H9 (cell line): ENCODE measurements at regions not wholly inside any gene's neighbourhood (a gene's known extent, or its start where the extent isn't known, plus 50 kb on each side); places are given as distances from the start of the nearest gene placed in this dataset.
A peak's percentile ranks its signal among the peaks of the same experiment; 100 is the strongest.
"Not testable (repeated sequence)": the region's sequence is repeated elsewhere in the genome, so short reads cannot be mapped to it uniquely, and the experiment has no call there.

Source experiments
- DNase-seq: peaks from one replicate; pipeline ENCODE4 v3.0.0-alpha.2; 2017
- H2AFZ ChIP-seq: one replicate; pipeline ENCODE4 v1.6.1; 2013; ENCODE audit warnings: mild to moderate bottlenecking, low read length, control low read depth, moderate library complexity
- H2AK5ac ChIP-seq: 2 replicates; pipeline ENCODE4 v1.6.1; 2013; ENCODE audit warnings: low read length, control low read depth, mixed read lengths; ENCODE audit not compliant: insufficient read length
- H2BK120ac ChIP-seq: one replicate; pipeline ENCODE4 v1.6.1; 2013; ENCODE audit warnings: low read depth, mild to moderate bottlenecking, low read length, control low read depth, inconsistent platforms; ENCODE audit not compliant: poor library complexity, severe bottlenecking
- H2BK12ac ChIP-seq: 2 replicates; pipeline ENCODE4 v1.6.1; 2013; ENCODE audit warnings: low read length, control low read depth, mixed read lengths, low read depth; ENCODE audit not compliant: insufficient read length
- H2BK15ac ChIP-seq: 2 replicates; pipeline ENCODE4 v1.6.1; 2013; ENCODE audit warnings: low read depth, low read length, control low read depth
- H2BK20ac ChIP-seq: one replicate; pipeline ENCODE4 v1.6.1; 2013; ENCODE audit warnings: low read depth, mild to moderate bottlenecking, low read length, control low read depth, inconsistent platforms; ENCODE audit not compliant: poor library complexity, severe bottlenecking
- H2BK5ac ChIP-seq: 2 replicates; pipeline ENCODE4 v1.6.1; 2013; ENCODE audit warnings: low read length, control low read depth, mixed read lengths; ENCODE audit not compliant: insufficient read length
- H3K14ac ChIP-seq: 2 replicates; pipeline ENCODE4 v1.6.1; 2013; ENCODE audit warnings: low read length, control low read depth; ENCODE audit not compliant: insufficient read depth
- H3K18ac ChIP-seq: 2 replicates; pipeline ENCODE4 v1.6.1; 2013; ENCODE audit warnings: low read depth, mild to moderate bottlenecking, mixed read lengths, low read length, control low read depth; ENCODE audit not compliant: insufficient read length
- H3K23ac ChIP-seq: 2 replicates; pipeline ENCODE4 v1.6.1; 2013; ENCODE audit warnings: low read length, control low read depth, mixed read lengths, low read depth; ENCODE audit not compliant: insufficient read length
- H3K23me2 ChIP-seq: 2 replicates; pipeline ENCODE4 v1.6.1; 2013; ENCODE audit warnings: low read depth, mild to moderate bottlenecking, mixed read lengths, low read length, control low read depth; ENCODE audit not compliant: insufficient read length, poor library complexity, severe bottlenecking
- H3K27ac ChIP-seq: 2 replicates; pipeline ENCODE4 v1.5.1; 2013; ENCODE audit warnings: low read length, control low read depth, mixed read lengths, low read depth; ENCODE audit not compliant: insufficient read length
- H3K27me3 ChIP-seq: 2 replicates; pipeline ENCODE4 v1.6.1; 2013; ENCODE audit warnings: low read length, control low read depth, inconsistent platforms; ENCODE audit not compliant: insufficient read depth
- H3K4ac ChIP-seq: 2 replicates; pipeline ENCODE4 v1.6.1; 2013; ENCODE audit warnings: low read depth, mild to moderate bottlenecking, control low read depth, inconsistent platforms, low read length, moderate library complexity
- H3K4me1 ChIP-seq: 2 replicates; pipeline ENCODE4 v1.6.1; 2013; ENCODE audit warnings: low read length, control low read depth, inconsistent platforms; ENCODE audit not compliant: insufficient read depth
- H3K4me2 ChIP-seq: 2 replicates; pipeline ENCODE4 v1.6.1; 2013; ENCODE audit warnings: low read length, control low read depth, mixed read lengths; ENCODE audit not compliant: insufficient read length, insufficient read depth
- H3K56ac ChIP-seq: 2 replicates; pipeline ENCODE4 v1.6.1; 2013; ENCODE audit warnings: low read depth, mild to moderate bottlenecking, mixed read lengths, low read length, control low read depth; ENCODE audit not compliant: insufficient read length
- H3K79me1 ChIP-seq: 2 replicates; pipeline ENCODE4 v1.6.1; 2013; ENCODE audit warnings: low read depth, mild to moderate bottlenecking, moderate library complexity, low read length, control low read depth, inconsistent platforms; ENCODE audit not compliant: insufficient read depth, poor library complexity, severe bottlenecking
- H3K79me2 ChIP-seq: 2 replicates; pipeline ENCODE4 v1.6.1; 2013; ENCODE audit warnings: low read length, control low read depth, inconsistent platforms; ENCODE audit not compliant: insufficient read depth
- H3K9ac ChIP-seq: 2 replicates; pipeline ENCODE4 v1.6.1; 2013; ENCODE audit warnings: low read length, control low read depth, mixed read lengths; ENCODE audit not compliant: insufficient read length; ENCODE audit errors: extremely low read depth
- H3K9me3 ChIP-seq: one replicate; pipeline ENCODE4 v1.6.1; 2013; ENCODE audit warnings: low read depth, low read length, inconsistent platforms; ENCODE audit not compliant: control insufficient read depth
- H3T11ph ChIP-seq: one replicate; pipeline ENCODE4 v1.6.1; 2013; ENCODE audit warnings: mild to moderate bottlenecking, low read length, control low read depth, inconsistent platforms
- H4K20me1 ChIP-seq: one replicate; pipeline ENCODE4 v1.6.1; 2013; ENCODE audit not compliant: control insufficient read depth, insufficient read length, insufficient read depth
- H4K5ac ChIP-seq: 2 replicates; pipeline ENCODE4 v1.6.1; 2013; ENCODE audit warnings: low read depth, mild to moderate bottlenecking, mixed read lengths, low read length, control low read depth; ENCODE audit not compliant: insufficient read length
- H4K8ac ChIP-seq: replicated peaks from 2 replicates; pipeline ENCODE4 v1.6.1; 2013; ENCODE audit warnings: low read length, control low read depth, mixed read lengths, low read depth; ENCODE audit not compliant: insufficient read length
- H4K91ac ChIP-seq: 2 replicates; pipeline ENCODE4 v1.6.1; 2013; ENCODE audit warnings: low read depth, mild to moderate bottlenecking, moderate library complexity, mixed read lengths, low read length, control low read depth; ENCODE audit not compliant: insufficient read length
- H3K27ac Mint-ChIP-seq, 3 experiments: 2 replicates in 2 of 3; 3 replicates in 1 of 3; pipeline ENCODE4 v1.8.0; 2020 to 2021; ENCODE audit warnings: mixed read lengths in 3 of 3, mild to moderate bottlenecking in 1 of 3, moderate library complexity in 1 of 3
- H3K27me3 Mint-ChIP-seq: 2 replicates; pipeline ENCODE4 v1.8.0; 2021; ENCODE audit warnings: low read depth, mild to moderate bottlenecking, moderate library complexity, mixed read lengths
- H3K36me3 Mint-ChIP-seq, 3 experiments: 2 replicates in 2 of 3; 3 replicates in 1 of 3; pipeline ENCODE4 v1.8.0; 2020 to 2021; ENCODE audit warnings: low read depth in 3 of 3, mixed read lengths in 3 of 3; ENCODE audit not compliant: insufficient read depth in 1 of 3
- H3K4me1 Mint-ChIP-seq, 2 experiments: 2 replicates each; pipeline ENCODE4 v1.8.0; 2020; ENCODE audit warnings: mixed read lengths in 2 of 2
- H3K4me3 Mint-ChIP-seq, 2 experiments: 2 replicates in 1 of 2; 3 replicates in 1 of 2; pipeline ENCODE4 v1.8.0; 2020 to 2021; ENCODE audit warnings: mild to moderate bottlenecking in 2 of 2, mixed read lengths in 2 of 2, moderate library complexity in 1 of 2
- H3K9me3 Mint-ChIP-seq, 2 experiments: 2 replicates in 1 of 2; 3 replicates in 1 of 2; pipeline ENCODE4 v1.8.0; 2020; ENCODE audit warnings: mild to moderate bottlenecking in 2 of 2, mixed read lengths in 2 of 2, moderate library complexity in 1 of 2
- WGBS: extraction: QIAGEN DNeasy Blood & Tissue Kit; methylation state at CpG from one replicate; pipeline ENCODE4 v1.1.7; 2013; ENCODE audit warnings: missing lambda C conversion rate, low lambda C conversion rate, mixed read lengths; ENCODE audit not compliant: insufficient read length; ENCODE audit errors: extremely low coverage; 5-methylcytosine and 5-hydroxymethylcytosine counted together

- not testable (repeated sequence) for H3K4ac ChIP-seq
Observed at GRCh38 chr20:47978428-47979120, 193.3 kb upstream of the SULF2 start.

GRCh38 chr20:47977789-47978252 is 192.5 kb upstream of the SULF2 start:
- H2AFZ ChIP-seq, H2BK20ac ChIP-seq, H3K9me3 Mint-ChIP-seq, H2AK5ac ChIP-seq, H3K14ac ChIP-seq, H3K18ac ChIP-seq, H3K23me2 ChIP-seq, H3K27me3 ChIP-seq, H3K4me1 ChIP-seq, H2BK12ac ChIP-seq, H3K4me2 ChIP-seq, H3K27ac ChIP-seq, H3K4ac ChIP-seq, H4K5ac ChIP-seq, H3K9me3 ChIP-seq, H3K9ac ChIP-seq, H3K79me2 ChIP-seq, DNase-seq, H3K36me3 Mint-ChIP-seq, H3K4me3 Mint-ChIP-seq, H3K23ac ChIP-seq, H3T11ph ChIP-seq, H4K20me1 ChIP-seq, H3K56ac ChIP-seq, H2BK120ac ChIP-seq, H3K79me1 ChIP-seq, H2BK5ac ChIP-seq, H4K91ac ChIP-seq, H4K8ac ChIP-seq, H2BK15ac ChIP-seq: not testable (repeated sequence)
- Mint-ChIP-seq H3K27ac (peak overlapping the region in 1 of 3 experiments; percentile 27; a peak in 1 of 7 replicates), H3K4me1 (peaks cover 29 to 33% of the 10 kb centered on the region in 2 experiments), H3K27me3 (peaks cover 18% of the 10 kb centered on the region)
- WGBS: no CpG with 5 or more reads among the region's 8 CpGs

More at GRCh38 chr20:47978428-47979120, 193.3 kb upstream of the SULF2 start:
- not testable (repeated sequence) for H3K9me3 Mint-ChIP-seq, H3K27ac ChIP-seq, H3T11ph ChIP-seq, H3K79me2 ChIP-seq, H2BK20ac ChIP-seq, H3K4me3 Mint-ChIP-seq, H2AFZ ChIP-seq, H3K27me3 ChIP-seq, H2BK12ac ChIP-seq, H3K4me1 ChIP-seq, H3K18ac ChIP-seq, H3K9me3 ChIP-seq, H4K91ac ChIP-seq, H2AK5ac ChIP-seq, H4K8ac ChIP-seq, H3K79me1 ChIP-seq, H3K23ac ChIP-seq, H4K20me1 ChIP-seq, H3K56ac ChIP-seq, H3K36me3 Mint-ChIP-seq, H3K4me2 ChIP-seq, DNase-seq, H3K9ac ChIP-seq, H2BK15ac ChIP-seq, H2BK5ac ChIP-seq, H3K23me2 ChIP-seq, H4K5ac ChIP-seq, H2BK120ac ChIP-seq
- Mint-ChIP-seq H3K27ac (peak overlapping the region; percentile 63 to 84 (median 64); a peak in 3 of 7 replicates), H3K4me1 (peaks cover 21 to 28% of the 10 kb centered on the region in 2 experiments), H3K27me3 (peaks cover 14% of the 10 kb centered on the region)
- WGBS: 100% methylated on average over 1 of the region's 19 CpGs
- H3K14ac ChIP-seq: peak overlapping the region; percentile 56; the same call in 1 of the 2 replicates
